Medulla oblongata (tissue), 1 donor: ENCODE measurements at regions not wholly inside any gene's neighbourhood (a gene's known extent, or its start where the extent isn't known, plus 50 kb on each side); places are given as distances from the start of the nearest gene placed in this dataset.

Source experiments
- DNase-seq: peaks from one replicate; pipeline ENCODE4 v3.0.0-alpha.2; 2015; ENCODE audit errors: extremely low spot score

- DNase-seq: no peak
These were observed 189.8 kb downstream of the TMX3 start for GRCh38 chr18:68525091-68525490.

- DNase-seq: no peak
These were observed 194.4 kb downstream of the TMX3 start for GRCh38 chr18:68520406-68521075.

DNA sequence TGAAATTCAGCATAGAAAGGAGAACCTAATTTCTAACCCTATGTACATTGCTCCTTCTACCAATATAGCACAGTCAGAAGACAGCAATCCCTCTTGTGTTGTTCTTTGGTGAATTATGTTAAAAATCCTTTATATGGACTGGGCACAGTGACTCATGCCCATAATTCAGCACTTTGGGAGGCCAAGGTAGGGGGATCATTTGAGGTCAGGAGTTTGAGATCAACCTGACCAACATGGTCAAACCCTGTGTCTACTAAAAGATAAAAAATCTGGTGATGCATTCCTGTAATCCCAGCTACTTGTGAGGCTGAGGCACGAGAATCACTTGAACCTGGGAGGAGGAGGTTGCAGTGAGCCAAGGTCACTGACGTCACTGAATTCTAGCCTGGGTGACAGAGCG, 195.6 kb downstream of the TMX3 start:
- DNase-seq: no peak

- no peak for DNase-seq
These were observed 205.0 kb downstream of the TMX3 start for GRCh38 chr18:68509902-68510301.

- DNase-seq: no peak
These were observed 207.1 kb downstream of the TMX3 start for GRCh38 chr18:68507781-68508180.

GRCh38 chr18:68505178-68505574, 209.7 kb downstream of the TMX3 start:
- no peak for DNase-seq

GRCh38 chr18:68504441-68505177, 210.3 kb downstream of the TMX3 start:
- no peak for DNase-seq

DNA sequence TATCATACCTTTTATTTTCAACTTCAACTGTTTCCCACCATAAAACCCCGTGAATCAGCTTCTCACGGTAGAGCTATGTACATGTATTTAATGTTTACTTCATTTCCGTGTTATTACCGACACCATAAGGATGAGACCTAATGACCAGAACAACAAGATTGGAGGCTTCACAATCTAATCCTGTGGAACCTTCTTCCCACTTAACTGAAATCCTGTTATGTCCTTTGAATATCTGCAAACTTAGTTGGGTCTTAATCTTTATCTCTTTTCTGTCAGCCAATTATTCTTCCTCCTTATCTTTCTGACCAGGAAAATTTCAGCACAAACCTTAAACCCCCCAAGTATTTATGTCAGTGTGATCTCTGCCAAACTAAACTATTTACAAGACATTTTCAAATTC, 214.4 kb downstream of the TMX3 start:
- DNase-seq: no peak

GRCh38 chr18:68499141-68499540, 215.8 kb downstream of the TMX3 start:
- no peak for DNase-seq

GRCh38 chr18:68498636-68499035, 216.3 kb downstream of the TMX3 start:
- no peak for DNase-seq

- DNase-seq: no peak
These were observed 216.7 kb downstream of the TMX3 start for GRCh38 chr18:68498185-68498584.

GRCh38 chr18:68494802-68495581, 219.9 kb downstream of the TMX3 start:
- DNase-seq: no peak

DNA sequence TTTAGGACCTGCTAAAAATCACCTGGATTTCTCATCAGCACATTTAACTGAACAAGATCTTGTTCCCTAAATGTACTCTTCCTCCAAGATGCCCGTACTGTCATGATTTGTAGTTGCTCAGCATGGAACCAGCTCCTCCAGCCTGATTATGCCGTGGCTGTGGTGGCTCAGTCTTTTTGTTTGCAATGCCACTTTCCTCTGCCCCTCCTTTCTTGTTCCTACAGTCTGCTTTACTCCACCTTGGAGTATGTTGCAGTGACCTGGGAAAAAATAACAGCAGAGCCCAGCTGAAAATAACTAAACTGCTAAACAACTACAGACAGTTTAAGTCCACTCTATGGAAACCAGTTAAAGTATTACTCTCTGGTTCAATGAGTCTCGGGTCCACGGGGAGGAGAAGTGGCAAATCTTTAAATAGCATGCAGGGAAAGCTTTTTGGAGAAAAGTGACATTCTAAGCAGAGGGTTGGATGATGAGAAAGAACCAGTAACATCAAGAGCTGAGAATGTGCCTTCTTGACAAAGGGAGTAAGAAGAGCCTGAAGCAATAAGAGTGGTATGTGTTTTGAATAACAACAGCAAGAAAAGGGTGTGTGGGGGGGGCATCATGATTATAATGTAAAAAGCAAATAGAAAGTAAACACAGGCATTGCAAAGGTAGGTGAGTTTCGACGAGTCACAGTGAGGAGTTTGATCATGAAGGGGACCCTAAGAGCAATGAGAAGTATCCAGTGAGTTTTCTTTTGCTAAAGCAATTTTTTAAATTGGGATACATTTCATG, 225.7 kb downstream of the TMX3 start:
- DNase-seq: no peak

- DNase-seq: no peak
These were observed 230.7 kb downstream of the TMX3 start for GRCh38 chr18:68484241-68484640.

DNA sequence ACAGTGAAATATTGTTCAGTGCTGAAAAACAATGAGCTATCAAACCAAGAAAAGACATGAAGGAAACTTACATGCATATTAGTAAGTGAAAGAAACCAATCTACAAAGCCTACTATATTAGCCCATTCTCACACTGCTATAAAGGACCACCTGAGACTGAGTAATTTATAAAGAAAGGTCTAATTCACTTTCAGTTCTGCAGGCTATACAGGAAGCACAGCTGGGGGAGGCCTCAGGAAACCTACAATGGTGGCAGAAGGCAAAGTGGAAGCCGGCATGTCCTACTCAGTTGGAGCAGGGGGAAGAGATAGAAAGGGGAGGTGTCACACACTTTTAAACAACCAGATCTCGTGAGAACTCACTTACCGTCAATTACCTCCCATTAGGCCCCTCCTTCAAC, 232.1 kb downstream of the TMX3 start:
- DNase-seq: no peak

GRCh38 chr18:68480196-68480595, 234.7 kb downstream of the TMX3 start:
- no peak for DNase-seq

- no peak for DNase-seq
These were observed 236.7 kb downstream of the TMX3 start for GRCh38 chr18:68478246-68478645.

GRCh38 chr18:68475883-68476282, 239.0 kb downstream of the TMX3 start:
- no peak for DNase-seq

DNA sequence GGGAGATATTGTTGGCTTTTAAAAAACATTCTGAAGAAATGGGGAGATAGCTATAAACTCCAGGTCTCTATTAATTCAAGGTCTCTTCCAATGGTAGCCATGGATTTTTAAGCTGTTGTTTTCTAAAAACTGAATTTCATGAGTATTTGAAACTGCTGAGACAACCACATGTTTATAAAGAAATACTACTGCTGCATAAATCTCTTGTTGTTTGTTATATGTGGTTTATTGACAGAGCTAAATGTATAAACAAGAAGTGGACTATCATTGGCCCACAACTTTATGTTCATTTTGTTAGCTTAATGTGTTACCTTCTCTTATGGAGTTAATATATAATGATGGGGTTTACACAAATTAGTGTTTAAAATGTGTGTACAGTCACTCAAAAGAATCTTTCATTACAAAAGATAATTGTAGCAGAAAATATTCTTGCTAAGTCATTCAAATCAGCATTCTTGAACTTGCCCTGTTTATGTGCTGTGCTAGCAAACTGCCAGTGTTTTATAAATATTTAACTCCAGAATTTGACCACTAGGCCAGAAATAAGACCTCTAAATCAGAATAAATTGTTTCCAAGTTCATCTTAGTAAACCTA, 242.1 kb downstream of the TMX3 start:
- DNase-seq: no peak

GRCh38 chr18:68469049-68469625, 245.8 kb downstream of the TMX3 start:
- DNase-seq: no peak

- DNase-seq: no peak
These were observed 247.0 kb downstream of the TMX3 start for GRCh38 chr18:68467957-68468356.
